ENCODE measurements at regions not wholly inside any gene's neighbourhood (a gene's known extent, or its start where the extent isn't known, plus 50 kb on each side); places are given as distances from the start of the nearest gene placed in this dataset.

DNA sequence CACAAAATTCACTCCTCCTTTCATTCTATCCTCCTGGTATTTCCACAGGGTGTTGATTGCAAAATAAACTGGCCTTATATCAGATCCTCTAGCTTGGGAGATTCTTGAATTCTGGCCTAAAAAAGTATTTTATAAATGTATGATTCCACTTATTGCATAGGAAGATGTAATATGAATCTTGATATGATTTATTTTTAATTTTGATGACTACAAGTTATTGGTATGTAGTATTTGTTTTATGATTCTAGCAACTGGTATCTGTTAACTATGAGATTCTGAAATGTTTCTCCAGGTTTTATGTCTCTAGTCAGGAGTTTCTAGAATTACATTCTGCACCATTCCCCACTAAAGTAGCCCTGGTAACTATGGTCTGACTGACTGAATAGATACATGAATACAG is 373.9 kb upstream of the C11orf87 start:
- TF ChIP-seq, protein P1, sequence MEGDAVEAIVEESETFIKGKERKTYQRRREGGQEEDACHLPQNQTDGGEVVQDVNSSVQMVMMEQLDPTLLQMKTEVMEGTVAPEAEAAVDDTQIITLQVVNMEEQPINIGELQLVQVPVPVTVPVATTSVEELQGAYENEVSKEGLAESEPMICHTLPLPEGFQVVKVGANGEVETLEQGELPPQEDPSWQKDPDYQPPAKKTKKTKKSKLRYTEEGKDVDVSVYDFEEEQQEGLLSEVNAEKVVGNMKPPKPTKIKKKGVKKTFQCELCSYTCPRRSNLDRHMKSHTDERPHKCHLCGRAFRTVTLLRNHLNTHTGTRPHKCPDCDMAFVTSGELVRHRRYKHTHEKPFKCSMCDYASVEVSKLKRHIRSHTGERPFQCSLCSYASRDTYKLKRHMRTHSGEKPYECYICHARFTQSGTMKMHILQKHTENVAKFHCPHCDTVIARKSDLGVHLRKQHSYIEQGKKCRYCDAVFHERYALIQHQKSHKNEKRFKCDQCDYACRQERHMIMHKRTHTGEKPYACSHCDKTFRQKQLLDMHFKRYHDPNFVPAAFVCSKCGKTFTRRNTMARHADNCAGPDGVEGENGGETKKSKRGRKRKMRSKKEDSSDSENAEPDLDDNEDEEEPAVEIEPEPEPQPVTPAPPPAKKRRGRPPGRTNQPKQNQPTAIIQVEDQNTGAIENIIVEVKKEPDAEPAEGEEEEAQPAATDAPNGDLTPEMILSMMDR (IDR thresholded peaks at IDR 0.05) = no peak
- no peak for TF ChIP-seq POLR2A (IDR thresholded peaks at IDR 0.05)

Measured in esophagus squamous epithelium (tissue), 4 donors.